LNCAP (cell line): ENCODE measurements at regions not wholly inside any gene's neighbourhood (a gene's known extent, or its start where the extent isn't known, plus 50 kb on each side); places are given as distances from the start of the nearest gene placed in this dataset.

Experiments used
- TF ChIP-seq, protein P1 (sequence below): fragments of 450-650 bp; IDR thresholded peaks from 2 replicates; pipeline ENCODE4 v1.5.1; 2017; ENCODE audit warnings: mild to moderate bottlenecking

DNA sequence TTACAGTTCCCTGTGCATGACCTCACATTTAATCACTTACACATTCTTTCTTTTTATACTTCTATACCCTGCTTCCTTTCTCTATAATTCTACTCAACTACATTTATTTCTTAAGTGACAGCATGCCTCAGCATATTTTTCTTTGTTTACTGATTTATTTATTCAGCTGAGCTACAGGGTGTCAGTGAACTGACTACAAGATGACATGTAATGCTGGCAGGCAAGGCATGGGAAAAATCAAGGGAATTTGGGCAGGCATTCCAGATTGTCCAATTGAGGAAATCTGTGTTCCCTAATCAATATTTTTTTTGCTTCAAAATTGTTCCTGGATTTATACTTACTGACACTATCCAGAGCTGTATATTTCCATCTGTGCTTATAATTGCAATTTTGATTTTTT lies 875.5 kb downstream of the C4orf33 start:
- TF ChIP-seq, protein P1, sequence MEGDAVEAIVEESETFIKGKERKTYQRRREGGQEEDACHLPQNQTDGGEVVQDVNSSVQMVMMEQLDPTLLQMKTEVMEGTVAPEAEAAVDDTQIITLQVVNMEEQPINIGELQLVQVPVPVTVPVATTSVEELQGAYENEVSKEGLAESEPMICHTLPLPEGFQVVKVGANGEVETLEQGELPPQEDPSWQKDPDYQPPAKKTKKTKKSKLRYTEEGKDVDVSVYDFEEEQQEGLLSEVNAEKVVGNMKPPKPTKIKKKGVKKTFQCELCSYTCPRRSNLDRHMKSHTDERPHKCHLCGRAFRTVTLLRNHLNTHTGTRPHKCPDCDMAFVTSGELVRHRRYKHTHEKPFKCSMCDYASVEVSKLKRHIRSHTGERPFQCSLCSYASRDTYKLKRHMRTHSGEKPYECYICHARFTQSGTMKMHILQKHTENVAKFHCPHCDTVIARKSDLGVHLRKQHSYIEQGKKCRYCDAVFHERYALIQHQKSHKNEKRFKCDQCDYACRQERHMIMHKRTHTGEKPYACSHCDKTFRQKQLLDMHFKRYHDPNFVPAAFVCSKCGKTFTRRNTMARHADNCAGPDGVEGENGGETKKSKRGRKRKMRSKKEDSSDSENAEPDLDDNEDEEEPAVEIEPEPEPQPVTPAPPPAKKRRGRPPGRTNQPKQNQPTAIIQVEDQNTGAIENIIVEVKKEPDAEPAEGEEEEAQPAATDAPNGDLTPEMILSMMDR = no peak

DNA sequence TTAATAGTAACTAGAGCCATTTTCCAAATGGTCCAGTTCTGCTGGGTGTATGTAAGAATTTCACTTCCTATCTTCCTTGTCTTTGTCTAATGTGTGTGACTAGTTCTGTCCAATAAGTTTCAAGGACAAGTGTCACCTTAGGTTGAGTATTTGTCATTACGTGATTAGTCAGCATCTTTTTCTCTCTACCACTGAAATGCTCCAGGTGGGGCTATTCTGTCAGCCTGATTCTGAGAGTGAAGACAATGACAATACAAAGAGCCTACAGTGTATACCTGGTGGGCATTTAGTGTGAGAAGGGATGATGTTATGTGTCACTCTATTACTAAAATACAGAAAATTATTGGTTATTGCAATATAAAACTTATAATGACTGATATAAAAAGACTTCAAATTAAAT lies 876.3 kb downstream of the C4orf33 start:
- TF ChIP-seq, protein P1 = no peak; the same call in 1 of the 2 replicates

DNA sequence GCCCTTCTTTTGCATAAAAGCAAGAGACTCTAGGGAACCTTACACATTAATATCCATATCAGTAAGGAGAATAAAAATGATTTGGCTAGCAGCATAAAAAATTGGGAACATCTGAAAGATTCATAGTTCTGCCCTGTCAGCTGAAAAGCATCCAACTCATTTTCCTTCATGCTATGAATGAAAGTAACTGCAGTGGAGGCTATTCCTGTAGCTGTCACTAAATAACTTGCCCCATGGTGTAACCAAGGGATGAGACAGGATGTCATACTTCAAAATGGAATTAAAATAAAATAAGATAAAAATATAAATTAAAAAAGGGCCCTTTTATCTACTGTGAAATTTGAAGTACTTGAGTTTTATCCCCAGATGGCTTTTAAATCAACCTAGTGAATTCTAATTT lies 878.8 kb downstream of the C4orf33 start:
- TF ChIP-seq, protein P1 = no peak

DNA sequence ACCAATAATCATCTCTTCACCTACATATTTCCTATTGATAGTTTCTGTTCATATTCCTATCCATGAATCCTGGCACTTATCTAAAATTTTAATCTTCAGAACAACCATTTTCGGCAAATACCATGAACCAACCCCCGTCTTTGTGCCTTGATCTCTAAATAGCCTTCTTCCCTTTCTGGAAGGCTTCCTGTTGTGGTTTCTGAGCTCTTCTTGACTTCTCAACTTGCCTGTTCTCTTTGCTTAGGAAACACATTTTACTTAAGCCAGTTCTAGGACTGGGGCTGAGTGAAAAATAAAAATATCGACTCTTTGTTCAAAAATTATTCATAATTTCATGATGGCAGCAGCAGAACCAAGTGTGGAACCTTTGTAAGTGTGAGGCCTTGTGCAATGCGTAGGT lies 882.4 kb downstream of the C4orf33 start:
- TF ChIP-seq, protein P1 = no peak

DNA sequence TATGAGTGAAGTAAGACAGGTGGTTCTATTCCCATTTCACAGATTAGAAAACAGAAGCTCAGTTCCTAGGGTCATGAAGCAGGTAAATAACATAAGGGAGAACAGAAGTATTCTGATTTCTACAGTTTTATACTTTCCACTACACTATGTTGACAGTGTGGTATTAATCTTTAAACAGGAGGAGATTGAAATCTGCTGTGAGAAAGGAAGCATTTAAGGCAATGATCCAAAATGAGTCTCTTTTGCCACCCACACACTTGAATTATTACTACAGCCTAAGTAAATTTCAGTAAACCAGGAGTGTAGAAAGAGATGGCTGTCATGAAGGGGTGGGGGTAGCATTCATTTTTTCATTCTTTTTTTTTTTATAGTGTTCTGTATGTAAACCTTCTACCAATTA lies 893.0 kb downstream of the C4orf33 start:
- TF ChIP-seq, protein P1 = no peak

DNA sequence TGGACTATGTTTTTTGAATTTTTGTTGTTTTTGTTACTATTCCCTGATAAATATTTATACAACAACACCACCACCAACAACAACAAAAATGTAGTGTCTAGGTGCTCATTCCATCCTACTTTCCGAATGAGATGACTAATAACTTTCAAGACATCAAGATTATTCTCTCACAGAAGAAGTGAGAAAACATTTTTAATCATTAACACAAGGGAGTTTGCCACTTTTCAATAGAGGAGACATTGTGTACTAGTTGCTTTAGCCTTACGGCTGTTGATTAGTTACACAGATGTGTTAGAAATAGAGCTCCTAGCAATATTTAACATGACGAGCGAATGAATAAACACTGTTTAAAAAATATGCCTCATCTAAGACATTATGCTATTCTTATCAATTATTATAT lies 898.8 kb downstream of the C4orf33 start:
- TF ChIP-seq, protein P1 = no peak

DNA sequence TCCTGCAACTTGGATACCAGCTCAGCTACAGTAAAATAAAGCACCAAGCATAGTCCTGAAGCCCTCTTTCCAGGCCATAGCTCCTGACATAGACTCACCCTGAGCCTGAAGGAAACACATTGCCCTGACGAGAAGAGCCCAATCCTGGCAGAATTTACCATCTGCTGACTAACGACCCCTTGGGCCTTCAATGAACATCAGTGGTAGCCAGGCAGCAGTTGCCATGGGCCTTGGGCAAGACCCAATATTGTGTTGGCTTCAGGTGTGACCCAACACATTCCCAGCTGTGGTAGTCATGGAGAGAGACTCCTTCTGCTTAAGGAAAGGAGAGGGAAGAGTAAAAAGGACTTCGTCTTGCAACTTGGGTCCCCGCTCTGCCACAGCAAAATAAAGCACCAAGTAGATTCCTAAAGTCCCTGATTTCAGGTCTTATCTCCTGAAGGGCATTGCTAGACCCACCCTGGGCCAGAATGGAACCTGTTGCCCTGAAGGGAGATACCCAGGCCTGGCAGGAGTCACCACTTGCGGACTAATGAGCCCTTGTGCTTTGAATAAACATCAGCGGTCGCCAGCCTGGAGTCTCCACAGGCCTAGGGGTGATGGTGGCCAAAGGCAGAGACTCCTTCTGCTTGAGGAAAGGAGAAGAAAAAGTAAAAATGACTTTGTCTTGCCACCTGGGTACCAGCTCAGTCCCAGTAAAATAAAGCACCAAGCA lies 902.6 kb downstream of the C4orf33 start:
- TF ChIP-seq, protein P1 = no peak

DNA sequence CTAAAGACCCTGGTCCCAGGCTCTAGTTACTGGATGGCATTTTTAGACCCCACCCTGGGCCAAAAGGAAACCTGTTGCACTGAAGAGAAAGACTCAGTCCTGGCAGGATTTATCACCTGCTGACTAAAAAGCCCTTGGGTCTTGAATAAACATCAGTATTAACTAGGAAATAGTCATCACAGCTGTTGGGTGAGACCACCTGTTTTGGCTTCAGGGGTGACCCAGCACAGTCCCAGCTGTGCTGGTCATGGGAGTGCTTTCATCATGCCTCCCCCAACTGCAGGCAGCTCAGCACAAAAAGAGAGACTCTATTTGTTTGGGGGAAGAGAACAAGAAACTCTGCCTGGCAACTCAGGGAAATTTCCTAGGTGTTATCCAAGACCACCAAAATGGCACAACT lies 903.2 kb downstream of the C4orf33 start:
- TF ChIP-seq, protein P1 = no peak
